IMR-90 (cell line): ENCODE measurements at regions not wholly inside any gene's neighbourhood (a gene's known extent, or its start where the extent isn't known, plus 50 kb on each side); places are given as distances from the start of the nearest gene placed in this dataset.

Source experiments
- ATAC-seq: fragments of 200-7000 bp; cut with Tn5 transposase; 2 replicates; pipeline ENCODE4 v1.9.1; 2020; ENCODE audit warnings: low read depth, mild to moderate bottlenecking, moderate library complexity
- BruUV-seq: library from RNA; stranded (reverse); fragments of 400-500 nt; replicated peaks from 2 replicates; lab custom pipeline; 2021; lab: Mats Ljungman, UMichigan
- CTCF ChIA-PET: fragments of 300-600 bp; formaldehyde crosslinking; extraction: SDS; loops from one replicate; lab custom pipeline; 2021; ENCODE audit warnings: antibody characterized with exemption; lab: Yijun Ruan, JAX
- POLR2A ChIA-PET: fragments of 300-600 bp; sonication (Branson Sonifier 250); formaldehyde crosslinking; loops from one replicate; lab custom pipeline; 2022; ENCODE audit warnings: antibody characterized with exemption; ENCODE audit not compliant: unreplicated experiment; lab: Charles Lee
- DNase-seq: peaks from one replicate; pipeline ENCODE4 v3.0.0; 2013
- H2AFZ ChIP-seq: replicated peaks from 2 replicates; pipeline ENCODE3; 2013; ENCODE audit warnings: low read length, mild to moderate bottlenecking; ENCODE audit not compliant: poor library complexity
- H2AK5ac ChIP-seq: 2 replicates; pipeline ENCODE4 v1.6.1; 2013; ENCODE audit warnings: low read depth, low read length, inconsistent platforms
- H2AK9ac ChIP-seq: replicated peaks from 2 replicates; pipeline ENCODE3; 2013; ENCODE audit warnings: mild to moderate bottlenecking, low read depth, low read length, moderate library complexity; ENCODE audit not compliant: poor library complexity
- H2BK120ac ChIP-seq: 2 replicates; pipeline ENCODE4 v1.6.1; 2013; ENCODE audit warnings: low read depth, low read length, inconsistent platforms
- H2BK15ac ChIP-seq: 3 replicates; pipeline ENCODE4 v1.6.1; 2013; ENCODE audit warnings: low read depth, low read length, inconsistent platforms
- H2BK20ac ChIP-seq: 2 replicates; pipeline ENCODE4 v1.6.1; 2013; ENCODE audit warnings: low read depth, mild to moderate bottlenecking, inconsistent platforms, low read length, moderate library complexity
- H2BK5ac ChIP-seq: 2 replicates; pipeline ENCODE4 v1.6.1; 2013; ENCODE audit warnings: mild to moderate bottlenecking, low read depth, low read length, inconsistent platforms; ENCODE audit not compliant: poor library complexity, severe bottlenecking
- H3K14ac ChIP-seq: replicated peaks from 2 replicates; pipeline ENCODE4 v1.6.1; 2013; ENCODE audit warnings: low read depth, low read length, inconsistent platforms
- H3K18ac ChIP-seq: 2 replicates; pipeline ENCODE4 v1.6.1; 2013; ENCODE audit warnings: low read depth, low read length, control low read depth
- H3K23ac ChIP-seq: 2 replicates; pipeline ENCODE4 v1.6.1; 2013; ENCODE audit warnings: low read depth, low read length, inconsistent platforms
- H3K27ac ChIP-seq: 2 replicates; pipeline ENCODE4 v1.5.1; 2013; ENCODE audit warnings: mild to moderate bottlenecking, control low read depth, low read length; ENCODE audit not compliant: insufficient read depth
- H3K27me3 ChIP-seq: 2 replicates; pipeline ENCODE4 v1.6.1; 2013; ENCODE audit warnings: low read length; ENCODE audit not compliant: control insufficient read depth, insufficient read depth
- H3K36me3 ChIP-seq: 2 replicates; pipeline ENCODE4 v1.6.1; 2013; ENCODE audit warnings: low read length, mixed read lengths; ENCODE audit not compliant: control insufficient read depth, insufficient read depth
- H3K4ac ChIP-seq: 2 replicates; pipeline ENCODE4 v1.6.1; 2013; ENCODE audit warnings: low read depth, low read length, inconsistent platforms
- H3K4me1 ChIP-seq: 2 replicates; pipeline ENCODE4 v1.6.1; 2013; ENCODE audit warnings: low read length, mixed read lengths; ENCODE audit not compliant: control insufficient read depth, insufficient read depth
- H3K4me2 ChIP-seq: 2 replicates; pipeline ENCODE4 v1.6.1; 2013; ENCODE audit warnings: low read depth, mild to moderate bottlenecking, control low read depth, low read length, moderate library complexity
- H3K4me3 ChIP-seq: 2 replicates; pipeline ENCODE4 v1.5.1; 2013; ENCODE audit warnings: low read depth, mild to moderate bottlenecking, control low read depth, low read length, moderate library complexity; ENCODE audit not compliant: insufficient read depth
- H3K56ac ChIP-seq: 2 replicates; pipeline ENCODE4 v1.6.1; 2013; ENCODE audit warnings: low read length, inconsistent platforms; ENCODE audit not compliant: insufficient read depth; ENCODE audit errors: extremely low read depth
- H3K79me1 ChIP-seq, 2 experiments: 2 replicates each; pipeline ENCODE4 v1.6.1; 2013; ENCODE audit warnings: low read length in 2 of 2, inconsistent platforms in 1 of 2, low read depth in 1 of 2
- H3K9ac ChIP-seq: 2 replicates; pipeline ENCODE4 v1.6.1; 2013; ENCODE audit warnings: low read depth, low read length, control low read depth
- H3K9me1 ChIP-seq: 2 replicates; pipeline ENCODE4 v1.6.1; 2013; ENCODE audit warnings: low read length, inconsistent platforms; ENCODE audit not compliant: insufficient read depth
- H3K9me3 ChIP-seq: 2 replicates; pipeline ENCODE4 v1.6.1; 2013; ENCODE audit warnings: low read length; ENCODE audit not compliant: control insufficient read depth, insufficient read depth
- H4K20me1 ChIP-seq: 2 replicates; pipeline ENCODE4 v1.6.1; 2013; ENCODE audit warnings: low read length, inconsistent platforms; ENCODE audit not compliant: insufficient read depth
- H4K5ac ChIP-seq: 2 replicates; pipeline ENCODE4 v1.6.1; 2013; ENCODE audit warnings: mild to moderate bottlenecking, low read depth, low read length, control low read depth
- H4K8ac ChIP-seq, 2 experiments: 2 replicates each; pipeline ENCODE4 v1.6.1; 2013; ENCODE audit warnings: low read depth in 2 of 2, low read length in 2 of 2, control low read depth in 1 of 2, inconsistent platforms in 1 of 2
- H4K91ac ChIP-seq: 2 replicates; pipeline ENCODE4 v1.6.1; 2013; ENCODE audit warnings: low read depth, low read length, inconsistent platforms; ENCODE audit not compliant: insufficient read depth
- MXI1 ChIP-seq: IDR thresholded peaks from 2 replicates; pipeline ENCODE4 v1.6.1; 2012; ENCODE audit warnings: low read depth, mild to moderate bottlenecking, low read length, moderate library complexity, borderline replicate concordance
- RFX5 ChIP-seq: IDR thresholded peaks from 2 replicates; pipeline ENCODE4 v1.8.0; 2012; ENCODE audit warnings: low read depth, mild to moderate bottlenecking, low read length, moderate library complexity
- USF2 ChIP-seq: fragments of 150-350 bp; IDR thresholded peaks from 2 replicates; pipeline ENCODE4 v1.6.1; 2017; ENCODE audit warnings: mild to moderate bottlenecking, antibody characterized with exemption, low read length, low read depth
- dilution Hi-C: fragments of 300-500 bp; cut with HindIII; formaldehyde crosslinking; loops from one replicate; pipeline ENCODE4 v1.14.3; 2018; ENCODE audit warnings: low sequenced_read_pairs; ENCODE audit not compliant: unreplicated experiment
- in situ Hi-C: fragments of 300-500 bp; cut with MboI; formaldehyde crosslinking; loops from 3 replicates; pipeline ENCODE4 v1.14.3; 2019; ENCODE audit warnings: low sequenced_read_pairs, inconsistent platforms, mixed read lengths
- intact Hi-C: fragments of 100-400 bp; cut with micrococcal nuclease; formaldehyde crosslinking; loops from 2 replicates; pipeline ENCODE4 v1.10.0; 2022
- TF ChIP-seq, protein P1 (sequence below): fragments of 150-350 bp; IDR thresholded peaks from 2 replicates; pipeline ENCODE4 v1.6.1; 2016; ENCODE audit warnings: low read depth, mild to moderate bottlenecking, low read length, moderate library complexity, borderline replicate concordance

DNA sequence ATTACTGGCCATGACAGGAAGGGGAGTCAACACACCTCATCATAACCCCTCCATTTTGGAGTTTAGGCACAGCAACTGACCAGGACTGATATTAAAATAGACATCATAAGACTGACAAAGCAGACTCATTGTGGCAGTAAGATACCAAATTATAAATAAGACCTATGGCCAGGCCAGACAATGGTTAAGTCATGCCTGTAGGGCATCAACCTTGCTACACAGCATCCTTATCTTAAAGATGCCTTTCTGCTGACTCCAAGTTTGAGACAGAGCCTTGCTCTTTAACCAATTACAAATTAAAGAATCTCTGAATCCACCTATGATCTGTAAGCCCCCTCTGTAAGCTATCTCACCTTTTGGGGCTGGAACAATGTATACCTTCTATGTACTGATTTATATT is 65.5 kb downstream of the VCX2 start:
- H2BK120ac ChIP-seq = no peak overlapping the region

More for the DNA sequence above, 65.5 kb downstream of the VCX2 start:
- Histone ChIP-seq H3K4me3 (no peak overlapping the region), H4K8ac (no peak overlapping the region), H2BK5ac (no peak overlapping the region), H3K79me1 (no peaks in the 10 kb centered on the region), H2AFZ (no peak overlapping the region), H3K9me1 (no peaks in the 10 kb centered on the region), H2AK5ac (no peak overlapping the region), H2BK20ac (no peak overlapping the region), H4K20me1 (no peaks in the 10 kb centered on the region), H3K4ac (no peak overlapping the region), H3K9ac (no peak overlapping the region), H3K9me3 (peaks cover 3% of the 10 kb centered on the region; the same call in 1 of the 2 replicates), H3K4me1 (no peaks in the 10 kb centered on the region), H4K91ac (no peak overlapping the region), H2AK9ac (no peak overlapping the region), H3K36me3 (no peaks in the 10 kb centered on the region), H3K14ac (no peak overlapping the region), H3K4me2 (no peak overlapping the region), H2BK15ac (no peak overlapping the region), H3K27me3 (no peaks in the 10 kb centered on the region), H3K56ac (no peak overlapping the region), H4K5ac (no peak overlapping the region), H3K27ac (no peak overlapping the region), H3K23ac (no peak overlapping the region), H3K18ac (no peak overlapping the region)
- TF ChIP-seq USF2 = no peak
- no peak for TF ChIP-seq MXI1
- no peak for TF ChIP-seq RFX5
- TF ChIP-seq, protein P1, sequence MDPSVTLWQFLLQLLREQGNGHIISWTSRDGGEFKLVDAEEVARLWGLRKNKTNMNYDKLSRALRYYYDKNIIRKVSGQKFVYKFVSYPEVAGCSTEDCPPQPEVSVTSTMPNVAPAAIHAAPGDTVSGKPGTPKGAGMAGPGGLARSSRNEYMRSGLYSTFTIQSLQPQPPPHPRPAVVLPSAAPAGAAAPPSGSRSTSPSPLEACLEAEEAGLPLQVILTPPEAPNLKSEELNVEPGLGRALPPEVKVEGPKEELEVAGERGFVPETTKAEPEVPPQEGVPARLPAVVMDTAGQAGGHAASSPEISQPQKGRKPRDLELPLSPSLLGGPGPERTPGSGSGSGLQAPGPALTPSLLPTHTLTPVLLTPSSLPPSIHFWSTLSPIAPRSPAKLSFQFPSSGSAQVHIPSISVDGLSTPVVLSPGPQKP = no peak
- no peak for ATAC-seq
- dilution Hi-C loops (no loop called here), intact Hi-C loops (no loop called here), in situ Hi-C loops (no loop called here)
- ChIA-PET CTCF (no interaction called here), POLR2A (no interaction called here)
- no peak for DNase-seq
- no TSS peak for BruUV-seq
